ENCODE measurements at regions not wholly inside any gene's neighbourhood (a gene's known extent, or its start where the extent isn't known, plus 50 kb on each side); places are given as distances from the start of the nearest gene placed in this dataset.

DNA sequence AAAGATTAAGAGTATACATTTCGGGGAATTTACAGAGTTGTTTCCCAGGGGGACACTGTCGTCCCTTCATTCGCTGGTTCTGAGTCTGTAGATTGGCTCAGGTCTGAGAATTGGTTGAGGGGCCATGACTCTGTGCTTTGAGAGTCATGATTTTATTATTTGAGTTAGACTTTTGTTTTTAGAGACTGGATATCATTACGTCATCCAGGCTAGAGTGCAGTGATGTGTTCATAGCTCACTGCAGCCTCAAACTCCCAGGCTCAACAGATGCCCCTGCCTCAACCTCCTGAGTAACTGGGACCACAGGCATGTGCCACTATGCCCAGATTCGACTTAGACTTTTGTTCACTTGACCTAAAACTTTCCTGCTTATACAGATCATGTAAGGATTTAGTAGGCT, 112.3 kb upstream of the C14orf180 start:
- Histone ChIP-seq H3K9me2 (ENCODE audit: insufficient read depth) (no peaks in the 10 kb centered on the region), H3K9ac (ENCODE audit: low read length) (no peak overlapping the region), H2AFZ (ENCODE audit: low read depth, low read length, poor library complexity, severe bottlenecking) (no peak overlapping the region), H3K36me3 (ENCODE audit: control insufficient read depth in 1 of 2, insufficient read depth in 2 of 2, low read length in 2 of 2) (no peaks in the 10 kb centered on the region), H3K27ac (ENCODE audit: low read depth, low read length) (no peak overlapping the region), H3K9me3 (ENCODE audit: control insufficient read depth in 1 of 2, insufficient read depth in 1 of 2, low read depth in 1 of 2, low read length in 2 of 2) (no peaks in the 10 kb centered on the region), H3K4me3 (replicated peaks in 1 of 2; ENCODE audit: low read depth in 1 of 2, low read length in 2 of 2) (no peak overlapping the region), H3K4me1 (ENCODE audit: control insufficient read depth in 1 of 2, insufficient read depth in 2 of 2, low read length in 2 of 2) (no peaks in the 10 kb centered on the region), H3K27me3 (ENCODE audit: insufficient read depth, low read length) (peaks cover 22% of the 10 kb centered on the region; the same call in 1 of the 2 replicates), H4K20me1 (ENCODE audit: insufficient read depth) (no peaks in the 10 kb centered on the region), H3K4me2 (ENCODE audit: low read length) (no peak overlapping the region), H3K79me2 (ENCODE audit: insufficient read depth, low read length) (no peaks in the 10 kb centered on the region)
- POLR2A ChIA-PET: no interaction called here
- TF ChIP-seq ZBTB33 (IDR thresholded peaks at IDR 0.05; ENCODE audit: extremely low read depth, insufficient replicate concordance, low read length): no peak
- TF ChIP-seq CEBPB (IDR thresholded peaks at IDR 0.05; ENCODE audit: low read depth): no peak
- no peak for TF ChIP-seq SP1 (IDR thresholded peaks at IDR 0.05; ENCODE audit: low read depth)
- no peak for TF ChIP-seq SIN3A (IDR thresholded peaks at IDR 0.05; ENCODE audit: low read depth)
- TF ChIP-seq POLR2AphosphoS5 (IDR thresholded peaks at IDR 0.05; ENCODE audit: low read depth, low read length): no peak
- TF ChIP-seq FOSL1 (IDR thresholded peaks at IDR 0.05; ENCODE audit: low read depth): no peak
- TF ChIP-seq ZFX (IDR thresholded peaks at IDR 0.05): no peak
- TF ChIP-seq EZH2 (IDR thresholded peaks at IDR 0.05): no peak
- no TSS peak for BruUV-seq (replicated peaks)
- CTCF ChIA-PET: no interaction called here
- RAD21 ChIA-PET (ENCODE audit: low non-redundant PET in 1 of 2, low total read pairs in 2 of 2, uncharacterized antibody in 2 of 2, unreplicated experiment in 2 of 2): no interaction called here
- ATAC-seq: no peak
- intact Hi-C loops (cut with micrococcal nuclease): no loop called here
- no peak for DNase-seq (ENCODE audit: low read depth, low spot score)

DNA sequence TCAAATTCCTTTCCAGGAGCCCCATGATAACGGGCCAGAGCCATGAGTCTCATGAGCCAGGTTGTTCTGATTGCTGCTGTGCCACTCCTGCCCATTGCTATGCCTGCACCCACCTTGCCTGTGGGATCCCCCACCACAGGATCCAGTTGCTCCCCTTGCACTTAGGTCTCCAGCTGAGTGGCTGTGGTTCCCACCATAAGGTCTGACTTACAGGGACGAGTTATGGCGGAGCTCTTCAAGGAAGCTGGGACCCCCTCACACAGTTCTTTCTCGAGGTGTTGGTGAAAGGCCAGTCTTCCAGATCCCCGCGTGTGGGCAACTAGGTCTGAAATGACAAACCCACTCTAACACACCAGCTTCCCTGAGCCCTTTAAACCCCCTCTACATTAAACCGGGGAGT, 111.9 kb upstream of the C14orf180 start:
- ChIA-PET CTCF (no interaction called here), RAD21 (ENCODE audit: low non-redundant PET in 1 of 2, low total read pairs in 2 of 2, uncharacterized antibody in 2 of 2, unreplicated experiment in 2 of 2) (no interaction called here), POLR2A (no interaction called here)
- H3K9me2 ChIP-seq (ENCODE audit: insufficient read depth): no peaks in the 10 kb centered on the region
- no peaks in the 10 kb centered on the region for H3K4me1 ChIP-seq (ENCODE audit: control insufficient read depth in 1 of 2, insufficient read depth in 2 of 2, low read length in 2 of 2)
- BruUV-seq (replicated peaks): no TSS peak
- H4K20me1 ChIP-seq (ENCODE audit: insufficient read depth): no peaks in the 10 kb centered on the region
- no peak overlapping the region for H3K27ac ChIP-seq (ENCODE audit: low read depth, low read length)
- peaks cover 22% of the 10 kb centered on the region; the same call in 1 of the 2 replicates for H3K27me3 ChIP-seq (ENCODE audit: insufficient read depth, low read length)
- no peaks in the 10 kb centered on the region for H3K79me2 ChIP-seq (ENCODE audit: insufficient read depth, low read length)
- no peaks in the 10 kb centered on the region for H3K36me3 ChIP-seq (ENCODE audit: control insufficient read depth in 1 of 2, insufficient read depth in 2 of 2, low read length in 2 of 2)
- H3K4me3 ChIP-seq (replicated peaks in 1 of 2; ENCODE audit: low read depth in 1 of 2, low read length in 2 of 2): no peak overlapping the region
- no peak overlapping the region for H3K4me2 ChIP-seq (ENCODE audit: low read length)
- H3K9ac ChIP-seq (ENCODE audit: low read length): no peak overlapping the region
- H3K9me3 ChIP-seq (ENCODE audit: control insufficient read depth in 1 of 2, insufficient read depth in 1 of 2, low read depth in 1 of 2, low read length in 2 of 2): no peaks in the 10 kb centered on the region
- intact Hi-C loops (cut with micrococcal nuclease): no loop called here
- ATAC-seq (no peak), DNase-seq (ENCODE audit: low read depth, low spot score) (no peak)
- no peak overlapping the region for H2AFZ ChIP-seq (ENCODE audit: low read depth, low read length, poor library complexity, severe bottlenecking)
- TF ChIP-seq, protein P1, sequence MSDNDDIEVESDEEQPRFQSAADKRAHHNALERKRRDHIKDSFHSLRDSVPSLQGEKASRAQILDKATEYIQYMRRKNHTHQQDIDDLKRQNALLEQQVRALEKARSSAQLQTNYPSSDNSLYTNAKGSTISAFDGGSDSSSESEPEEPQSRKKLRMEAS (IDR thresholded peaks at IDR 0.05): no peak
- no peak for TF ChIP-seq POLR2AphosphoS5 (IDR thresholded peaks at IDR 0.05; ENCODE audit: low read depth, low read length)
- no peak for TF ChIP-seq POLR2A (IDR thresholded peaks at IDR 0.05; ENCODE audit: borderline replicate concordance, extremely low read depth, insufficient read depth, insufficient read length)
- no peak for TF ChIP-seq EZH2phosphoT487 (IDR thresholded peaks at IDR 0.05; ENCODE audit: borderline replicate concordance)
- TF ChIP-seq ZNF274 (IDR thresholded peaks at IDR 0.05; ENCODE audit: low read depth, low read length): no peak
- TF ChIP-seq EGR1 (IDR thresholded peaks at IDR 0.05; ENCODE audit: low read depth): no peak
- no peak for TF ChIP-seq CTCF (IDR thresholded peaks at IDR 0.05 in 2 of 3, conservative IDR thresholded peaks at IDR 0.05 in 1 of 3; ENCODE audit: borderline replicate concordance in 1 of 3, insufficient read depth in 1 of 3, low read depth in 2 of 3, low read length in 2 of 3)
- TF ChIP-seq, protein P2, sequence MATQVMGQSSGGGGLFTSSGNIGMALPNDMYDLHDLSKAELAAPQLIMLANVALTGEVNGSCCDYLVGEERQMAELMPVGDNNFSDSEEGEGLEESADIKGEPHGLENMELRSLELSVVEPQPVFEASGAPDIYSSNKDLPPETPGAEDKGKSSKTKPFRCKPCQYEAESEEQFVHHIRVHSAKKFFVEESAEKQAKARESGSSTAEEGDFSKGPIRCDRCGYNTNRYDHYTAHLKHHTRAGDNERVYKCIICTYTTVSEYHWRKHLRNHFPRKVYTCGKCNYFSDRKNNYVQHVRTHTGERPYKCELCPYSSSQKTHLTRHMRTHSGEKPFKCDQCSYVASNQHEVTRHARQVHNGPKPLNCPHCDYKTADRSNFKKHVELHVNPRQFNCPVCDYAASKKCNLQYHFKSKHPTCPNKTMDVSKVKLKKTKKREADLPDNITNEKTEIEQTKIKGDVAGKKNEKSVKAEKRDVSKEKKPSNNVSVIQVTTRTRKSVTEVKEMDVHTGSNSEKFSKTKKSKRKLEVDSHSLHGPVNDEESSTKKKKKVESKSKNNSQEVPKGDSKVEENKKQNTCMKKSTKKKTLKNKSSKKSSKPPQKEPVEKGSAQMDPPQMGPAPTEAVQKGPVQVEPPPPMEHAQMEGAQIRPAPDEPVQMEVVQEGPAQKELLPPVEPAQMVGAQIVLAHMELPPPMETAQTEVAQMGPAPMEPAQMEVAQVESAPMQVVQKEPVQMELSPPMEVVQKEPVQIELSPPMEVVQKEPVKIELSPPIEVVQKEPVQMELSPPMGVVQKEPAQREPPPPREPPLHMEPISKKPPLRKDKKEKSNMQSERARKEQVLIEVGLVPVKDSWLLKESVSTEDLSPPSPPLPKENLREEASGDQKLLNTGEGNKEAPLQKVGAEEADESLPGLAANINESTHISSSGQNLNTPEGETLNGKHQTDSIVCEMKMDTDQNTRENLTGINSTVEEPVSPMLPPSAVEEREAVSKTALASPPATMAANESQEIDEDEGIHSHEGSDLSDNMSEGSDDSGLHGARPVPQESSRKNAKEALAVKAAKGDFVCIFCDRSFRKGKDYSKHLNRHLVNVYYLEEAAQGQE (IDR thresholded peaks at IDR 0.05; ENCODE audit: low read depth): no peak
